IMR-90 (cell line): ENCODE measurements at regions not wholly inside any gene's neighbourhood (a gene's known extent, or its start where the extent isn't known, plus 50 kb on each side); places are given as distances from the start of the nearest gene placed in this dataset.

Source experiments
- ATAC-seq: fragments of 200-7000 bp; cut with Tn5 transposase; 2 replicates; pipeline ENCODE4 v1.9.1; 2020; ENCODE audit warnings: low read depth, mild to moderate bottlenecking, moderate library complexity
- BruUV-seq: library from RNA; stranded (reverse); fragments of 400-500 nt; replicated peaks from 2 replicates; lab custom pipeline; 2021; lab: Mats Ljungman, UMichigan
- CTCF ChIA-PET: fragments of 300-600 bp; formaldehyde crosslinking; extraction: SDS; loops from one replicate; lab custom pipeline; 2021; ENCODE audit warnings: antibody characterized with exemption; lab: Yijun Ruan, JAX
- POLR2A ChIA-PET: fragments of 300-600 bp; sonication (Branson Sonifier 250); formaldehyde crosslinking; loops from one replicate; lab custom pipeline; 2022; ENCODE audit warnings: antibody characterized with exemption; ENCODE audit not compliant: unreplicated experiment; lab: Charles Lee
- DNase-seq: peaks from one replicate; pipeline ENCODE4 v3.0.0; 2013
- H2AFZ ChIP-seq: replicated peaks from 2 replicates; pipeline ENCODE3; 2013; ENCODE audit warnings: low read length, mild to moderate bottlenecking; ENCODE audit not compliant: poor library complexity
- H2AK5ac ChIP-seq: 2 replicates; pipeline ENCODE4 v1.6.1; 2013; ENCODE audit warnings: low read depth, low read length, inconsistent platforms
- H2AK9ac ChIP-seq: replicated peaks from 2 replicates; pipeline ENCODE3; 2013; ENCODE audit warnings: mild to moderate bottlenecking, low read depth, low read length, moderate library complexity; ENCODE audit not compliant: poor library complexity
- H2BK120ac ChIP-seq: 2 replicates; pipeline ENCODE4 v1.6.1; 2013; ENCODE audit warnings: low read depth, low read length, inconsistent platforms
- H2BK15ac ChIP-seq: 3 replicates; pipeline ENCODE4 v1.6.1; 2013; ENCODE audit warnings: low read depth, low read length, inconsistent platforms
- H2BK20ac ChIP-seq: 2 replicates; pipeline ENCODE4 v1.6.1; 2013; ENCODE audit warnings: low read depth, mild to moderate bottlenecking, inconsistent platforms, low read length, moderate library complexity
- H2BK5ac ChIP-seq: 2 replicates; pipeline ENCODE4 v1.6.1; 2013; ENCODE audit warnings: mild to moderate bottlenecking, low read depth, low read length, inconsistent platforms; ENCODE audit not compliant: poor library complexity, severe bottlenecking
- H3K14ac ChIP-seq: replicated peaks from 2 replicates; pipeline ENCODE4 v1.6.1; 2013; ENCODE audit warnings: low read depth, low read length, inconsistent platforms
- H3K18ac ChIP-seq: 2 replicates; pipeline ENCODE4 v1.6.1; 2013; ENCODE audit warnings: low read depth, low read length, control low read depth
- H3K23ac ChIP-seq: 2 replicates; pipeline ENCODE4 v1.6.1; 2013; ENCODE audit warnings: low read depth, low read length, inconsistent platforms
- H3K27ac ChIP-seq: 2 replicates; pipeline ENCODE4 v1.5.1; 2013; ENCODE audit warnings: mild to moderate bottlenecking, control low read depth, low read length; ENCODE audit not compliant: insufficient read depth
- H3K27me3 ChIP-seq: 2 replicates; pipeline ENCODE4 v1.6.1; 2013; ENCODE audit warnings: low read length; ENCODE audit not compliant: control insufficient read depth, insufficient read depth
- H3K36me3 ChIP-seq: 2 replicates; pipeline ENCODE4 v1.6.1; 2013; ENCODE audit warnings: low read length, mixed read lengths; ENCODE audit not compliant: control insufficient read depth, insufficient read depth
- H3K4ac ChIP-seq: 2 replicates; pipeline ENCODE4 v1.6.1; 2013; ENCODE audit warnings: low read depth, low read length, inconsistent platforms
- H3K4me1 ChIP-seq: 2 replicates; pipeline ENCODE4 v1.6.1; 2013; ENCODE audit warnings: low read length, mixed read lengths; ENCODE audit not compliant: control insufficient read depth, insufficient read depth
- H3K4me2 ChIP-seq: 2 replicates; pipeline ENCODE4 v1.6.1; 2013; ENCODE audit warnings: low read depth, mild to moderate bottlenecking, control low read depth, low read length, moderate library complexity
- H3K4me3 ChIP-seq: 2 replicates; pipeline ENCODE4 v1.5.1; 2013; ENCODE audit warnings: low read depth, mild to moderate bottlenecking, control low read depth, low read length, moderate library complexity; ENCODE audit not compliant: insufficient read depth
- H3K56ac ChIP-seq: 2 replicates; pipeline ENCODE4 v1.6.1; 2013; ENCODE audit warnings: low read length, inconsistent platforms; ENCODE audit not compliant: insufficient read depth; ENCODE audit errors: extremely low read depth
- H3K79me1 ChIP-seq, 2 experiments: 2 replicates each; pipeline ENCODE4 v1.6.1; 2013; ENCODE audit warnings: low read length in 2 of 2, inconsistent platforms in 1 of 2, low read depth in 1 of 2
- H3K9ac ChIP-seq: 2 replicates; pipeline ENCODE4 v1.6.1; 2013; ENCODE audit warnings: low read depth, low read length, control low read depth
- H3K9me1 ChIP-seq: 2 replicates; pipeline ENCODE4 v1.6.1; 2013; ENCODE audit warnings: low read length, inconsistent platforms; ENCODE audit not compliant: insufficient read depth
- H3K9me3 ChIP-seq: 2 replicates; pipeline ENCODE4 v1.6.1; 2013; ENCODE audit warnings: low read length; ENCODE audit not compliant: control insufficient read depth, insufficient read depth
- H4K20me1 ChIP-seq: 2 replicates; pipeline ENCODE4 v1.6.1; 2013; ENCODE audit warnings: low read length, inconsistent platforms; ENCODE audit not compliant: insufficient read depth
- H4K5ac ChIP-seq: 2 replicates; pipeline ENCODE4 v1.6.1; 2013; ENCODE audit warnings: mild to moderate bottlenecking, low read depth, low read length, control low read depth
- H4K8ac ChIP-seq, 2 experiments: 2 replicates each; pipeline ENCODE4 v1.6.1; 2013; ENCODE audit warnings: low read depth in 2 of 2, low read length in 2 of 2, control low read depth in 1 of 2, inconsistent platforms in 1 of 2
- H4K91ac ChIP-seq: 2 replicates; pipeline ENCODE4 v1.6.1; 2013; ENCODE audit warnings: low read depth, low read length, inconsistent platforms; ENCODE audit not compliant: insufficient read depth
- BHLHE40 ChIP-seq: fragments of 150-350 bp; IDR thresholded peaks from 2 replicates; pipeline ENCODE4 v1.6.1; 2016; ENCODE audit warnings: mild to moderate bottlenecking, low read depth, low read length
- CEBPB ChIP-seq: IDR thresholded peaks from 2 replicates; pipeline ENCODE4 v1.6.1; 2012; ENCODE audit warnings: low read depth, low read length, improper control_type of control experiment
- CHD1 ChIP-seq: IDR thresholded peaks from 2 replicates; pipeline ENCODE4 v1.6.1; 2012; ENCODE audit warnings: low read depth, low read length, improper control_type of control experiment
- ELK1 ChIP-seq: fragments of 150-350 bp; IDR thresholded peaks from 2 replicates; pipeline ENCODE4 v1.6.1; 2016; ENCODE audit warnings: low read depth, mild to moderate bottlenecking, low read length, moderate library complexity, borderline replicate concordance
- FOS ChIP-seq: fragments of 150-350 bp; IDR thresholded peaks from 2 replicates; pipeline ENCODE4 v1.6.1; 2016; ENCODE audit warnings: low read depth, low read length
- MAFK ChIP-seq: IDR thresholded peaks from 2 replicates; pipeline ENCODE4 v1.6.1; 2012; ENCODE audit warnings: low read depth, low read length, improper control_type of control experiment
- MAZ ChIP-seq: IDR thresholded peaks from 2 replicates; pipeline ENCODE4 v1.6.1; 2012; ENCODE audit warnings: low read depth, mild to moderate bottlenecking, low read length, improper control_type of control experiment, moderate library complexity, borderline replicate concordance
- MXI1 ChIP-seq: IDR thresholded peaks from 2 replicates; pipeline ENCODE4 v1.6.1; 2012; ENCODE audit warnings: low read depth, mild to moderate bottlenecking, low read length, moderate library complexity, borderline replicate concordance
- NFE2L2 ChIP-seq: fragments of 150-350 bp; IDR thresholded peaks from 2 replicates; pipeline ENCODE4 v1.6.1; 2016; ENCODE audit warnings: low read depth, mild to moderate bottlenecking, low read length
- POLR2A ChIP-seq: IDR thresholded peaks from 2 replicates; pipeline ENCODE4 v1.6.1; 2012; ENCODE audit warnings: mild to moderate bottlenecking, low read depth, low read length
- RAD21 ChIP-seq: IDR thresholded peaks from 2 replicates; pipeline ENCODE4 v1.6.1; 2012; ENCODE audit warnings: low read length, improper control_type of control experiment
- RCOR1 ChIP-seq: IDR thresholded peaks from 2 replicates; pipeline ENCODE4 v1.6.1; 2012; ENCODE audit warnings: mild to moderate bottlenecking, low read length, improper control_type of control experiment; ENCODE audit not compliant: insufficient replicate concordance
- RFX5 ChIP-seq: IDR thresholded peaks from 2 replicates; pipeline ENCODE4 v1.8.0; 2012; ENCODE audit warnings: low read depth, mild to moderate bottlenecking, low read length, moderate library complexity
- SMC3 ChIP-seq: fragments of 150-350 bp; IDR thresholded peaks from 2 replicates; pipeline ENCODE4 v1.6.1; 2016; ENCODE audit warnings: low read depth, mild to moderate bottlenecking, antibody characterized with exemption, low read length, moderate library complexity
- WGBS, 2 experiments: methylation state at CpG; one replicate each; pipeline versions ENCODE4 v1.1.5 to v1.1.7; 2013; ENCODE audit warnings: missing lambda C conversion rate in 2 of 2; ENCODE audit not compliant: insufficient read length in 1 of 2; ENCODE audit errors: extremely low coverage in 2 of 2; 5-methylcytosine and 5-hydroxymethylcytosine counted together
- dilution Hi-C: fragments of 300-500 bp; cut with HindIII; formaldehyde crosslinking; loops from one replicate; pipeline ENCODE4 v1.14.3; 2018; ENCODE audit warnings: low sequenced_read_pairs; ENCODE audit not compliant: unreplicated experiment
- in situ Hi-C: fragments of 300-500 bp; cut with MboI; formaldehyde crosslinking; loops from 3 replicates; pipeline ENCODE4 v1.14.3; 2019; ENCODE audit warnings: low sequenced_read_pairs, inconsistent platforms, mixed read lengths
- intact Hi-C: fragments of 100-400 bp; cut with micrococcal nuclease; formaldehyde crosslinking; loops from 2 replicates; pipeline ENCODE4 v1.10.0; 2022
- TF ChIP-seq, protein P1 (sequence below): conservative IDR thresholded peaks from 2 replicates; pipeline ENCODE4 v1.5.1; 2012; ENCODE audit warnings: mild to moderate bottlenecking, low read depth, low read length, improper control_type of control experiment
- TF ChIP-seq, protein P2 (sequence below): fragments of 150-350 bp; IDR thresholded peaks from 2 replicates; pipeline ENCODE4 v1.6.1; 2017; ENCODE audit warnings: mild to moderate bottlenecking, antibody characterized with exemption, low read length, low read depth

GRCh38 chr3:185989511-185989910 is 51.7 kb upstream of the TRA2B start:
- H3K56ac ChIP-seq: no peak overlapping the region
- CTCF ChIA-PET: interaction anchor here (0.8 kb wide), 1 partner anchor 253 kb away, joined by 3 read pairs; no protein-coding TSS in a partner anchor
- no peak for TF ChIP-seq MXI1
- TF ChIP-seq BHLHE40: no peak
- no peak for TF ChIP-seq POLR2A
- TF ChIP-seq FOS: no peak
- TF ChIP-seq CHD1: no peak
- TF ChIP-seq, protein P1, sequence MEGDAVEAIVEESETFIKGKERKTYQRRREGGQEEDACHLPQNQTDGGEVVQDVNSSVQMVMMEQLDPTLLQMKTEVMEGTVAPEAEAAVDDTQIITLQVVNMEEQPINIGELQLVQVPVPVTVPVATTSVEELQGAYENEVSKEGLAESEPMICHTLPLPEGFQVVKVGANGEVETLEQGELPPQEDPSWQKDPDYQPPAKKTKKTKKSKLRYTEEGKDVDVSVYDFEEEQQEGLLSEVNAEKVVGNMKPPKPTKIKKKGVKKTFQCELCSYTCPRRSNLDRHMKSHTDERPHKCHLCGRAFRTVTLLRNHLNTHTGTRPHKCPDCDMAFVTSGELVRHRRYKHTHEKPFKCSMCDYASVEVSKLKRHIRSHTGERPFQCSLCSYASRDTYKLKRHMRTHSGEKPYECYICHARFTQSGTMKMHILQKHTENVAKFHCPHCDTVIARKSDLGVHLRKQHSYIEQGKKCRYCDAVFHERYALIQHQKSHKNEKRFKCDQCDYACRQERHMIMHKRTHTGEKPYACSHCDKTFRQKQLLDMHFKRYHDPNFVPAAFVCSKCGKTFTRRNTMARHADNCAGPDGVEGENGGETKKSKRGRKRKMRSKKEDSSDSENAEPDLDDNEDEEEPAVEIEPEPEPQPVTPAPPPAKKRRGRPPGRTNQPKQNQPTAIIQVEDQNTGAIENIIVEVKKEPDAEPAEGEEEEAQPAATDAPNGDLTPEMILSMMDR: no peak
- no peak for TF ChIP-seq CEBPB
- TF ChIP-seq RAD21: no peak
- no peak for TF ChIP-seq RFX5
- TF ChIP-seq, protein P2, sequence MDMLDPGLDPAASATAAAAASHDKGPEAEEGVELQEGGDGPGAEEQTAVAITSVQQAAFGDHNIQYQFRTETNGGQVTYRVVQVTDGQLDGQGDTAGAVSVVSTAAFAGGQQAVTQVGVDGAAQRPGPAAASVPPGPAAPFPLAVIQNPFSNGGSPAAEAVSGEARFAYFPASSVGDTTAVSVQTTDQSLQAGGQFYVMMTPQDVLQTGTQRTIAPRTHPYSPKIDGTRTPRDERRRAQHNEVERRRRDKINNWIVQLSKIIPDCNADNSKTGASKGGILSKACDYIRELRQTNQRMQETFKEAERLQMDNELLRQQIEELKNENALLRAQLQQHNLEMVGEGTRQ: no peak
- TF ChIP-seq RCOR1: no peak
- TF ChIP-seq ELK1: no peak
- TF ChIP-seq MAZ: no peak
- TF ChIP-seq MAFK: no peak
- no peak for TF ChIP-seq SMC3
- TF ChIP-seq NFE2L2: no peak

More at GRCh38 chr3:185989511-185989910, 51.7 kb upstream of the TRA2B start:
- no peak overlapping the region for H3K4ac ChIP-seq
- no peak overlapping the region for H3K9ac ChIP-seq
- POLR2A ChIA-PET: interaction anchor here (0.6 kb wide), 1 partner anchor 41 kb away, joined by 3 read pairs; no protein-coding TSS in a partner anchor
- dilution Hi-C loops: no loop called here
- H3K9me3 ChIP-seq: no peaks in the 10 kb centered on the region
- H3K4me2 ChIP-seq: no peak overlapping the region
- ATAC-seq (no peak), DNase-seq (no peak)
- no peaks in the 10 kb centered on the region for H3K36me3 ChIP-seq
- no peak overlapping the region for H3K14ac ChIP-seq
- no peaks in the 10 kb centered on the region for H4K20me1 ChIP-seq
- peaks cover 6% of the 10 kb centered on the region for H3K4me1 ChIP-seq
- in situ Hi-C loops: loop anchor here (25.0 kb wide), 1 partner anchor 823 kb away; the partner anchor contains the start of gene RFC4
- H4K8ac ChIP-seq: no peak overlapping the region
- no peak overlapping the region for H2BK15ac ChIP-seq
- H3K23ac ChIP-seq: no peak overlapping the region
- no peak overlapping the region for H4K91ac ChIP-seq
- 0 out of 2 replicates have a peak, but pooled peaks cover 4% of the 10 kb centered on the region for H3K9me1 ChIP-seq
- intact Hi-C loops: loop anchor here (5.0 kb wide), 1 partner anchor 68 kb away; no protein-coding TSS in a partner anchor
- H2BK20ac ChIP-seq: no peak overlapping the region
- no peak overlapping the region for H4K5ac ChIP-seq
- no peak overlapping the region for H2AK5ac ChIP-seq
- H3K79me1 ChIP-seq: no peaks in the 10 kb centered on the region
- H2BK5ac ChIP-seq: no peak overlapping the region
- H3K4me3 ChIP-seq: no peak overlapping the region
- no peaks in the 10 kb centered on the region; the same call in 1 of the 2 replicates for H3K27me3 ChIP-seq
- H3K18ac ChIP-seq: no peak overlapping the region
- H2AK9ac ChIP-seq: no peak overlapping the region
- no TSS peak for BruUV-seq
- no peak overlapping the region for H2AFZ ChIP-seq
- no peak overlapping the region for H2BK120ac ChIP-seq
- no CpG with 5 or more reads among the region's 3 CpGs for WGBS, 2 experiments
- no peak overlapping the region for H3K27ac ChIP-seq
